ENCODE measurements at regions not wholly inside any gene's neighbourhood (a gene's known extent, or its start where the extent isn't known, plus 50 kb on each side); places are given as distances from the start of the nearest gene placed in this dataset.

DNA sequence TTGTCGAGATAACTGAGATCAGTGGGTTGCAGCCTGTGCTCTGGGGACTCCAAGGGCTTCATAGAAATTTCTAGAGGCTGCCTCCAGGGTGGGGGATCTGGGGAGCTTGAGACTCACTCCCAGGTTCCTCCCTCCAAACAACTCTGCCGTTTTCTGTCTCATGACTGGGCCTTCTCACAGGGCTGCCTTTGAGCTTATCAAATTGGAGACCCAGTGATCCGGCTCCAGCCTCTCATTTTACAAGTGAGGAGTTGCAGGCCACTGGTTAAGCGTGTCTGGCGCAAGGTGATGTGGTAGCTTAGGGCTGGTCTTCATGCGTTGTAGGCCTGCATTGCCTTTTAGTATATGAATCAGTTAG lies 85.8 kb downstream of the SLC25A47 start:
- no peak overlapping the region for H2BK120ac ChIP-seq (replicated peaks; ENCODE audit: low read depth, low read length)
- H3K56ac ChIP-seq (replicated peaks; ENCODE audit: insufficient read length, low read depth, low read length) = no peak overlapping the region
- H2BK12ac ChIP-seq (ENCODE audit: low read depth, low read length) = no peak overlapping the region
- no peak overlapping the region for H3K4me2 ChIP-seq (ENCODE audit: insufficient read depth in 1 of 2, low read depth in 2 of 2, low read length in 2 of 2)
- no peaks in the 10 kb centered on the region for H3K79me2 ChIP-seq (ENCODE audit: control insufficient read depth in 1 of 2, insufficient read depth in 2 of 2, low read length in 2 of 2)
- H4K91ac ChIP-seq (replicated peaks; ENCODE audit: insufficient read length, low read length) = no peak overlapping the region
- H2BK15ac ChIP-seq (ENCODE audit: low read length) = no peak overlapping the region
- ChIA-PET POLR2A (ENCODE audit: partially characterized antibody) (interaction anchor here (1.2 kb wide), 1 partner anchor 10 kb away, joined by 3 read pairs; no protein-coding TSS in a partner anchor), CTCF (ENCODE audit: partially characterized antibody) (interaction anchor here (0.5 to 4.9 kb wide), 10 partner anchors 9 to 245 kb away, joined by 3 to 37 read pairs (median 6); no protein-coding TSS in a partner anchor)
- no peaks in the 10 kb centered on the region for H3K9me3 ChIP-seq (ENCODE audit: insufficient read depth in 2 of 2, low read depth in 1 of 2, low read length in 1 of 2)
- peaks cover 7 to 16% (median 13%) of the 10 kb centered on the region in 4 experiments for H3K4me1 ChIP-seq (replicated peaks in 1 of 4; ENCODE audit: control insufficient read depth in 3 of 4, insufficient read depth in 4 of 4, low read length in 3 of 4)
- H4K20me1 ChIP-seq (replicated peaks in 1 of 2; ENCODE audit: control insufficient read depth in 1 of 2, insufficient read depth in 2 of 2, low read length in 2 of 2) = no peaks in the 10 kb centered on the region
- H3K9ac ChIP-seq (replicated peaks in 1 of 4; ENCODE audit: extremely low read depth in 1 of 4, low read depth in 3 of 4, low read length in 3 of 4) = no peak overlapping the region; a peak in 1 of 7 replicates
- no peaks in the 10 kb centered on the region for H3K27me3 ChIP-seq (replicated peaks in 1 of 4; ENCODE audit: control insufficient read depth in 3 of 4, extremely low read depth in 1 of 4, insufficient read depth in 3 of 4, low read length in 3 of 4)
- no peak overlapping the region for H3K23ac ChIP-seq (ENCODE audit: insufficient read length)
- no peak overlapping the region for H2AK5ac ChIP-seq (ENCODE audit: low read depth, low read length)
- WGBS, 2 experiments (ENCODE audit: extremely low coverage in 1 of 2, insufficient coverage in 1 of 2, insufficient read length in 1 of 2, insufficient replicate concordance in 2 of 2, low coverage in 1 of 2, low lambda C conversion rate in 2 of 2, missing lambda C conversion rate in 1 of 2) = 79% methylated on average over 6 of the region's 6 CpGs; no CpG with 5 or more reads in 1 of the 2 experiments
- no peaks in the 10 kb centered on the region for H3K36me3 ChIP-seq (ENCODE audit: control insufficient read depth in 2 of 4, insufficient read depth in 4 of 4, low read length in 3 of 4)
- DNase-seq (ENCODE audit: low read depth in 1 of 2, low spot score in 2 of 2) (no peak), FAIRE-seq (no peak)
- H2BK20ac ChIP-seq (ENCODE audit: low read length) = no peak overlapping the region
- no peak overlapping the region for H3K4ac ChIP-seq (replicated peaks; ENCODE audit: insufficient read length, low read depth, low read length)
- peaks cover 12% of the 10 kb centered on the region for H3K79me1 ChIP-seq (ENCODE audit: low read depth, low read length)
- no peak overlapping the region for H2AFZ ChIP-seq (ENCODE audit: low read length)
- H3K4me3 ChIP-seq (ENCODE audit: extremely low read depth in 1 of 4, insufficient read depth in 2 of 4, low read depth in 3 of 4, low read length in 4 of 4) = no peak overlapping the region
- no peak overlapping the region for H3K14ac ChIP-seq (ENCODE audit: insufficient read length)
- no peak overlapping the region for H2BK5ac ChIP-seq (ENCODE audit: low read depth, low read length)
- H3K23me2 ChIP-seq (ENCODE audit: low read depth, low read length) = no peaks in the 10 kb centered on the region
- no peak overlapping the region for H4K5ac ChIP-seq (ENCODE audit: insufficient read length, low read depth, low read length)
- H4K8ac ChIP-seq (ENCODE audit: extremely low read depth, insufficient read depth, low read length) = no peak overlapping the region
- no peak overlapping the region for H3K27ac ChIP-seq (ENCODE audit: low read depth, low read length)
- no peak overlapping the region for H3K18ac ChIP-seq (ENCODE audit: extremely low read depth, low read length)
- no peak for TF ChIP-seq KDM4A (IDR thresholded peaks at IDR 0.05; ENCODE audit: low read depth, low read length, severe bottlenecking)
- no peak for TF ChIP-seq HDAC6 (IDR thresholded peaks at IDR 0.05; ENCODE audit: low read depth, low read length)
- no peak for TF ChIP-seq KDM5A (IDR thresholded peaks at IDR 0.05; ENCODE audit: low read length)
- no peak for TF ChIP-seq CREB1 (IDR thresholded peaks at IDR 0.05)
- no peak for TF ChIP-seq NRF1 (IDR thresholded peaks at IDR 0.05; ENCODE audit: low read depth, low read length)
- TF ChIP-seq EZH2 (IDR thresholded peaks at IDR 0.05; ENCODE audit: low read depth, low read length, severe bottlenecking) = no peak
- no peak for TF ChIP-seq MAFK (IDR thresholded peaks at IDR 0.05; ENCODE audit: low read depth, low read length)
- no peak for TF ChIP-seq CBX5 (IDR thresholded peaks at IDR 0.05; ENCODE audit: low read depth, low read length)
- no peak for TF ChIP-seq ATF3 (IDR thresholded peaks at IDR 0.05; ENCODE audit: insufficient read depth, low read depth, low read length)
- TF ChIP-seq RBBP5 (IDR thresholded peaks at IDR 0.05; ENCODE audit: borderline replicate concordance, low read depth, low read length) = no peak
- no peak for TF ChIP-seq FOSL1 (IDR thresholded peaks at IDR 0.05; ENCODE audit: insufficient read depth, low read depth, low read length)
- TF ChIP-seq, protein P1, sequence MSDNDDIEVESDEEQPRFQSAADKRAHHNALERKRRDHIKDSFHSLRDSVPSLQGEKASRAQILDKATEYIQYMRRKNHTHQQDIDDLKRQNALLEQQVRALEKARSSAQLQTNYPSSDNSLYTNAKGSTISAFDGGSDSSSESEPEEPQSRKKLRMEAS (IDR thresholded peaks at IDR 0.05) = no peak
- no peak for TF ChIP-seq JUN (IDR thresholded peaks at IDR 0.05; ENCODE audit: low read depth, low read length)
- no peak for TF ChIP-seq KDM1A (IDR thresholded peaks at IDR 0.05; ENCODE audit: borderline replicate concordance, low read length)

Measured in H1 (cell line).